ENCODE measurements at regions not wholly inside any gene's neighbourhood (a gene's known extent, or its start where the extent isn't known, plus 50 kb on each side); places are given as distances from the start of the nearest gene placed in this dataset.

DNA sequence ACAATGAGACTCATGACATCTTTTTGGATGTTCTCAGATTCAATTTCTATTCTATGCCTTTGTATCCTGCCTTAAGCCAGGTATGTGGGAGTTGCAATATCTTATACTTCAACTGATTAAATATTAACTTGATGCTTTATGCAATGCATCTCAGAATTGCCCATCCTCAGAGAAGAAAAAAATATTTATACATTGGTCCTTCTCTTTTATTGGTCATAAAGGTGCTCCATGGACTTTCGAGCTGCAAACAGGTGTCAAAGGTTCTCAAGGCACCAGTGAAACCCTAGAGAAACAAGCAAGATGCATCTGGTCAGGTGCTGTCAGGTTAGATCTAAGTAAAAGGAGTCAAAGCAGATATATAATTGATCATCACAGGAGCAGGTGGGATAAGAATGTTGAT lies 690.5 kb downstream of the PLCL1 start:
- TF ChIP-seq, protein P1, sequence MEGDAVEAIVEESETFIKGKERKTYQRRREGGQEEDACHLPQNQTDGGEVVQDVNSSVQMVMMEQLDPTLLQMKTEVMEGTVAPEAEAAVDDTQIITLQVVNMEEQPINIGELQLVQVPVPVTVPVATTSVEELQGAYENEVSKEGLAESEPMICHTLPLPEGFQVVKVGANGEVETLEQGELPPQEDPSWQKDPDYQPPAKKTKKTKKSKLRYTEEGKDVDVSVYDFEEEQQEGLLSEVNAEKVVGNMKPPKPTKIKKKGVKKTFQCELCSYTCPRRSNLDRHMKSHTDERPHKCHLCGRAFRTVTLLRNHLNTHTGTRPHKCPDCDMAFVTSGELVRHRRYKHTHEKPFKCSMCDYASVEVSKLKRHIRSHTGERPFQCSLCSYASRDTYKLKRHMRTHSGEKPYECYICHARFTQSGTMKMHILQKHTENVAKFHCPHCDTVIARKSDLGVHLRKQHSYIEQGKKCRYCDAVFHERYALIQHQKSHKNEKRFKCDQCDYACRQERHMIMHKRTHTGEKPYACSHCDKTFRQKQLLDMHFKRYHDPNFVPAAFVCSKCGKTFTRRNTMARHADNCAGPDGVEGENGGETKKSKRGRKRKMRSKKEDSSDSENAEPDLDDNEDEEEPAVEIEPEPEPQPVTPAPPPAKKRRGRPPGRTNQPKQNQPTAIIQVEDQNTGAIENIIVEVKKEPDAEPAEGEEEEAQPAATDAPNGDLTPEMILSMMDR (IDR thresholded peaks at IDR 0.05; ENCODE audit: low read length), result no peak
- TF ChIP-seq EZH2 (IDR thresholded peaks at IDR 0.05; ENCODE audit: borderline replicate concordance, low read length), result no peak

All from OCI-LY1 (cell line).